Liver (tissue), 8 donors: ENCODE measurements at regions not wholly inside any gene's neighbourhood (a gene's known extent, or its start where the extent isn't known, plus 50 kb on each side); places are given as distances from the start of the nearest gene placed in this dataset.
A peak's percentile ranks its signal among the peaks of the same experiment; 100 is the strongest.

Experiments
- DNase-seq: peaks from one replicate; pipeline ENCODE4 v3.0.0-alpha.2; 2017; ENCODE audit warnings: low spot score
- H3K27ac ChIP-seq, 2 donors: one replicate each; pipeline ENCODE4 v1.7.0; 2013; ENCODE audit warnings: inconsistent platforms in 2 of 2, low read length in 2 of 2, control low read depth in 1 of 2, low read depth in 1 of 2, mild to moderate bottlenecking in 1 of 2
- H3K27me3 ChIP-seq, 4 donors: one replicate each; pipeline versions ENCODE4 v1.6.1 to v1.7.0; 2013; ENCODE audit warnings: low read length in 3 of 4, inconsistent platforms in 1 of 4, mild to moderate bottlenecking in 1 of 4, moderate library complexity in 1 of 4; ENCODE audit not compliant: control insufficient read depth in 4 of 4, insufficient read depth in 4 of 4
- H3K36me3 ChIP-seq, 4 donors: one replicate each; pipeline versions ENCODE4 v1.6.1 to v1.7.0; 2013; ENCODE audit warnings: low read length in 3 of 4, mild to moderate bottlenecking in 3 of 4, low read depth in 1 of 4, moderate library complexity in 1 of 4; ENCODE audit not compliant: control insufficient read depth in 4 of 4, insufficient read depth in 3 of 4
- H3K4me1 ChIP-seq, 4 donors: one replicate each; pipeline versions ENCODE4 v1.6.1 to v1.7.0; 2013; ENCODE audit warnings: low read length in 3 of 4, mild to moderate bottlenecking in 3 of 4, moderate library complexity in 1 of 4; ENCODE audit not compliant: control insufficient read depth in 4 of 4, insufficient read depth in 4 of 4
- H3K4me3 ChIP-seq, 3 donors: one replicate each; pipeline versions ENCODE4 v1.6.1 to v1.7.0; 2013; ENCODE audit warnings: low read length in 3 of 3, control low read depth in 1 of 3, low read depth in 1 of 3, mild to moderate bottlenecking in 1 of 3
- H3K9ac ChIP-seq, 2 donors: one replicate each; pipeline ENCODE4 v1.7.0; 2013; ENCODE audit warnings: low read length in 2 of 2, mild to moderate bottlenecking in 2 of 2, moderate library complexity in 2 of 2, control low read depth in 1 of 2, low read depth in 1 of 2
- H3K9me3 ChIP-seq, 4 donors: one replicate each; pipeline versions ENCODE4 v1.6.1 to v1.7.0; 2013; ENCODE audit warnings: low read length in 3 of 4; ENCODE audit not compliant: control insufficient read depth in 4 of 4
- FOXA1 ChIP-seq: IDR thresholded peaks from 2 replicates; pipeline ENCODE4 v1.6.1; 2016; ENCODE audit warnings: antibody characterized with exemption
- FOXA2 ChIP-seq: IDR thresholded peaks from 2 replicates; pipeline ENCODE4 v1.6.1; 2016; ENCODE audit warnings: antibody characterized with exemption
- GABPA ChIP-seq, 2 donors: IDR thresholded peaks in 1 of 2; conservative IDR thresholded peaks in 1 of 2; 2 replicates each; pipeline ENCODE4 v1.6.1; 2016; ENCODE audit warnings: antibody characterized with exemption in 2 of 2, mild to moderate bottlenecking in 1 of 2, moderate library complexity in 1 of 2
- HNF4G ChIP-seq: IDR thresholded peaks from 2 replicates; pipeline ENCODE4 v1.6.1; 2016; ENCODE audit warnings: antibody characterized with exemption
- JUND ChIP-seq, 2 donors: IDR thresholded peaks; 2 replicates each; pipeline ENCODE4 v1.6.1; 2016; ENCODE audit warnings: antibody characterized with exemption in 2 of 2
- NR2F2 ChIP-seq: IDR thresholded peaks from 2 replicates; pipeline ENCODE4 v1.6.1; 2016; ENCODE audit warnings: antibody characterized with exemption
- RAD21 ChIP-seq, 2 donors: IDR thresholded peaks; 2 replicates each; pipeline ENCODE4 v1.6.1; 2016; ENCODE audit warnings: antibody characterized with exemption in 2 of 2, mild to moderate bottlenecking in 2 of 2
- SP1 ChIP-seq: IDR thresholded peaks from 2 replicates; pipeline ENCODE4 v1.6.1; 2018; ENCODE audit warnings: antibody characterized with exemption, mild to moderate bottlenecking
- TAF1 ChIP-seq: conservative IDR thresholded peaks from 2 replicates; pipeline ENCODE4 v1.6.1; 2016; ENCODE audit warnings: antibody characterized with exemption, mild to moderate bottlenecking
- YY1 ChIP-seq: IDR thresholded peaks from 2 replicates; pipeline ENCODE4 v1.6.1; 2016; ENCODE audit warnings: antibody characterized with exemption, mild to moderate bottlenecking
- WGBS: extraction: QIAGEN DNeasy Blood & Tissue Kit; methylation state at CpG from one replicate; pipeline ENCODE4 v1.1.7; 2013; 5-methylcytosine and 5-hydroxymethylcytosine counted together
- TF ChIP-seq, protein P1 (sequence below): fragments of 150-350 bp; IDR thresholded peaks from 2 replicates; pipeline ENCODE4 v1.5.1; 2017; ENCODE audit warnings: improper control_type of control experiment, low read depth, low read length; ENCODE audit not compliant: missing input control
- TF ChIP-seq, protein P2 (sequence below): IDR thresholded peaks from 2 replicates; pipeline ENCODE4 v1.6.1; 2016; ENCODE audit warnings: antibody characterized with exemption
- TF ChIP-seq, protein P3 (sequence below): IDR thresholded peaks from 2 replicates; pipeline ENCODE4 v1.6.1; 2016; ENCODE audit warnings: antibody characterized with exemption, mild to moderate bottlenecking
- donor health status: healthy.
- donor health status: healthy.
- donor health status: healthy.
- donor health status: healthy.
- donor health status: healthy.

DNA sequence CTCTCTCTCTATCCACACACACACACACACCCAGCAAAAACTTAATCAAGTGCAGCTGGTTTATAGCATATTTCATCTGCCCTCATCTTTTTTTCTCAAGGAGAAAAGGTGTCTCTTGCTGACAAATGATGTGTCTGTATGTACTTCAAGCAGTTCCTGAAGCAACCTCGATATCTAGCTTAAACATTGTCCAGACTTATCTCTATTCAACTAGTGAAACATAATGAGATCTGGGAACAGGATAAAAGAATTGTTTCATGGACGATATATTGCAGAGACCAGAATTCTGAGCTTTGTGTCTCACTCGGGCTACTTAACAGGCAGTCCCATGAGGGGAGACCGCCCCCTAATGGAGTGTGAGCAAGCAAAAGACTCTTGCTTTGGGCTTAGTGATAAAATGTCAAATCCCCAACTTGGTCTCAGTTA is 929.2 kb upstream of the SOX11 start:
- Histone ChIP-seq H3K4me1 (no peaks in the 10 kb centered on the region), H3K27me3 (no peaks in the 10 kb centered on the region), H3K4me3 (no peak overlapping the region), H3K36me3 (no peaks in the 10 kb centered on the region), H3K27ac (no peak overlapping the region), H3K9ac (no peak overlapping the region), H3K9me3 (no peaks in the 10 kb centered on the region)
- DNase-seq = peak; percentile 38
- WGBS = 9% methylated on average over 4 of the region's 4 CpGs
- TF ChIP-seq FOXA1 (no peak), GABPA (IDR thresholded peaks at IDR 0.05 in 1 of 2, conservative IDR thresholded peaks at IDR 0.05 in 1 of 2) (no peak), RAD21 (IDR thresholded peaks at IDR 0.05) (peak; percentile 66 to 71), JUND (IDR thresholded peaks at IDR 0.05) (no peak), YY1 (no peak)
- TF ChIP-seq, protein P1, sequence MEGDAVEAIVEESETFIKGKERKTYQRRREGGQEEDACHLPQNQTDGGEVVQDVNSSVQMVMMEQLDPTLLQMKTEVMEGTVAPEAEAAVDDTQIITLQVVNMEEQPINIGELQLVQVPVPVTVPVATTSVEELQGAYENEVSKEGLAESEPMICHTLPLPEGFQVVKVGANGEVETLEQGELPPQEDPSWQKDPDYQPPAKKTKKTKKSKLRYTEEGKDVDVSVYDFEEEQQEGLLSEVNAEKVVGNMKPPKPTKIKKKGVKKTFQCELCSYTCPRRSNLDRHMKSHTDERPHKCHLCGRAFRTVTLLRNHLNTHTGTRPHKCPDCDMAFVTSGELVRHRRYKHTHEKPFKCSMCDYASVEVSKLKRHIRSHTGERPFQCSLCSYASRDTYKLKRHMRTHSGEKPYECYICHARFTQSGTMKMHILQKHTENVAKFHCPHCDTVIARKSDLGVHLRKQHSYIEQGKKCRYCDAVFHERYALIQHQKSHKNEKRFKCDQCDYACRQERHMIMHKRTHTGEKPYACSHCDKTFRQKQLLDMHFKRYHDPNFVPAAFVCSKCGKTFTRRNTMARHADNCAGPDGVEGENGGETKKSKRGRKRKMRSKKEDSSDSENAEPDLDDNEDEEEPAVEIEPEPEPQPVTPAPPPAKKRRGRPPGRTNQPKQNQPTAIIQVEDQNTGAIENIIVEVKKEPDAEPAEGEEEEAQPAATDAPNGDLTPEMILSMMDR = no peak

DNA sequence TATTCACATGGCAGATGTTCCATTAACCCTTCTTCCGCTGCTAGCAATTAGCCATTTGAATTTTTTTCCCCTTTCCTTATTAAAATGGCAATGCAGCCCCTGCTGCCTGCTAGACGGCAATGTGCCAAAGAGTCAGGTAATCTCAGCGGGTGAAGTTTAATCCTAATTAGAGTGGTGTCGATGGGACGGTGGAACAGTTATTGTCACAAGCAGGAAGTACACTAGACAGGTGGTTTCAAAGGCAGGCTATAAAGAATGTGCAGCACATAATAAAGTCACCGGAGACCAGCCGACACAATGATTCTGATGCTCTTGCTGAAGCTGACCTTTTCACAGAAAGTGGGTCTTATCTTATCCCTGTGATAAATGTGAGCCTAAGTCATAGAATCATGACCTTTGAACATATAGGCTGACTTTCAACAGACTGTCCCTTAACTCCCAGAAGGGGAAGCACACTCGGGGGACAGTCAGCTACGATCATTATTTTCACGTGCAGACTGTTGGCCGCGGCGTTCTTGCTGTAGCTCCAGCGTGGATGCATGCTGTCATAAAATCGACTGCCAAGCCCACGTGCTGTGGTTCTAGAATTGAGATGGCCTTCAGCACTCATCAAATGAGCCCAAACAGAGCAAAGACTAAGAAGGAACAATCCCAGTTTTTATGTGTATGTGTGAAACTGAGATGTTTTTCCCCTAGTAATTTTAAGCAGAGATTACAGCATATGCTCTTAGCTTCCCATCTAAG is 926.2 kb upstream of the SOX11 start:
- Histone ChIP-seq H3K27me3 (no peaks in the 10 kb centered on the region), H3K36me3 (no peaks in the 10 kb centered on the region), H3K9ac (no peak overlapping the region), H3K27ac (no peak overlapping the region), H3K9me3 (no peaks in the 10 kb centered on the region), H3K4me3 (no peak overlapping the region), H3K4me1 (no peaks in the 10 kb centered on the region)
- TF ChIP-seq, protein P2, sequence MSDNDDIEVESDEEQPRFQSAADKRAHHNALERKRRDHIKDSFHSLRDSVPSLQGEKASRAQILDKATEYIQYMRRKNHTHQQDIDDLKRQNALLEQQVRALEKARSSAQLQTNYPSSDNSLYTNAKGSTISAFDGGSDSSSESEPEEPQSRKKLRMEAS = no peak
- 78% methylated on average over 16 of the region's 16 CpGs for WGBS
- DNase-seq = no peak

DNA sequence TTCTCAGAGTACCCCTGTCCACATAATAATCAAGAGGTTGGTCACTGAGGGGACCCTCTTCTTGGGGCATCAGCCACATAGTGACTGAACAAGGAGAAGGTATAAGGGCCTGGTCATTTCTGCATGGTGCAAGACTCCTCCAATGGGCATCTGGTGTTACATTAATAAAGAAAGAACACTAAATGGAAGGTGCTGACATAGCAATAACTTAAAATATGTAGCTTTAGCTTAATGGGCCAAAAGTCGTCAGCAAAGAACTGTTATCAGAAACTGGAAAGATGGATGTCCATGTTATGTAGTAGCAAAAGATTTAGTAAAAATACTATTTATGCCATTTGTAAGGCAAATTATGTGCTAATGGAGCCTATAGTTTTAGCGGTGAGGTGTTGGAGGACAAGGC is 916.5 kb upstream of the SOX11 start:
- TF ChIP-seq, protein P2 = no peak
- no peak for TF ChIP-seq TAF1
- no peak for TF ChIP-seq NR2F2
- H3K9ac ChIP-seq = no peak overlapping the region
- H3K9me3 ChIP-seq = no peaks in the 10 kb centered on the region
- 84% methylated on average over 2 of the region's 2 CpGs for WGBS
- H3K36me3 ChIP-seq = no peaks in the 10 kb centered on the region
- H3K4me1 ChIP-seq = no peaks in the 10 kb centered on the region
- no peak overlapping the region for H3K27ac ChIP-seq
- H3K4me3 ChIP-seq = no peak overlapping the region
- DNase-seq = no peak
- no peaks in the 10 kb centered on the region for H3K27me3 ChIP-seq

DNA sequence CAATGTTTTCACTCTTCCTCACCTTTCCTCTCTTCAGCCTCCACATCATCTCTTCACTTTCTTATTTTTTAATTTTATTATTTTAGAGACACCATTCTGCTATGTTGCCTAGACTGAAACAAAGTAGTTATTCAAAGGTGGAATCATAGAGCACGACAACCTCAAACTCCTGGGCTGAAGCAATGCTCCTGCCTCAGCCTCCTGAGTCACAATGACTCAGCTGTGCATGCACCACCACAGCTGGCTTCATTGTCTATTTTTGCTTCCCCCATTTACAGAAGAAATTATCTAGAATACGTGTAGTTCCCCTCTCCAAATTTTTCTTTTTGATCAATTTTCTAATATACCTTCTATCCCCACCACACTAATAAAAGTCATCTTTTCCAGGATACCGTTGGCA is 911.5 kb upstream of the SOX11 start:
- H3K27me3 ChIP-seq = no peaks in the 10 kb centered on the region
- no peak overlapping the region for H3K4me3 ChIP-seq
- peaks cover 0 to 8% (median 6%) of the 10 kb centered on the region in 4 donors for H3K9me3 ChIP-seq
- DNase-seq = no peak
- 65% methylated on average over 3 of the region's 3 CpGs for WGBS
- no peaks in the 10 kb centered on the region for H3K4me1 ChIP-seq
- H3K27ac ChIP-seq = no peak overlapping the region
- H3K9ac ChIP-seq = no peak overlapping the region
- no peaks in the 10 kb centered on the region for H3K36me3 ChIP-seq
- TF ChIP-seq, protein P3, sequence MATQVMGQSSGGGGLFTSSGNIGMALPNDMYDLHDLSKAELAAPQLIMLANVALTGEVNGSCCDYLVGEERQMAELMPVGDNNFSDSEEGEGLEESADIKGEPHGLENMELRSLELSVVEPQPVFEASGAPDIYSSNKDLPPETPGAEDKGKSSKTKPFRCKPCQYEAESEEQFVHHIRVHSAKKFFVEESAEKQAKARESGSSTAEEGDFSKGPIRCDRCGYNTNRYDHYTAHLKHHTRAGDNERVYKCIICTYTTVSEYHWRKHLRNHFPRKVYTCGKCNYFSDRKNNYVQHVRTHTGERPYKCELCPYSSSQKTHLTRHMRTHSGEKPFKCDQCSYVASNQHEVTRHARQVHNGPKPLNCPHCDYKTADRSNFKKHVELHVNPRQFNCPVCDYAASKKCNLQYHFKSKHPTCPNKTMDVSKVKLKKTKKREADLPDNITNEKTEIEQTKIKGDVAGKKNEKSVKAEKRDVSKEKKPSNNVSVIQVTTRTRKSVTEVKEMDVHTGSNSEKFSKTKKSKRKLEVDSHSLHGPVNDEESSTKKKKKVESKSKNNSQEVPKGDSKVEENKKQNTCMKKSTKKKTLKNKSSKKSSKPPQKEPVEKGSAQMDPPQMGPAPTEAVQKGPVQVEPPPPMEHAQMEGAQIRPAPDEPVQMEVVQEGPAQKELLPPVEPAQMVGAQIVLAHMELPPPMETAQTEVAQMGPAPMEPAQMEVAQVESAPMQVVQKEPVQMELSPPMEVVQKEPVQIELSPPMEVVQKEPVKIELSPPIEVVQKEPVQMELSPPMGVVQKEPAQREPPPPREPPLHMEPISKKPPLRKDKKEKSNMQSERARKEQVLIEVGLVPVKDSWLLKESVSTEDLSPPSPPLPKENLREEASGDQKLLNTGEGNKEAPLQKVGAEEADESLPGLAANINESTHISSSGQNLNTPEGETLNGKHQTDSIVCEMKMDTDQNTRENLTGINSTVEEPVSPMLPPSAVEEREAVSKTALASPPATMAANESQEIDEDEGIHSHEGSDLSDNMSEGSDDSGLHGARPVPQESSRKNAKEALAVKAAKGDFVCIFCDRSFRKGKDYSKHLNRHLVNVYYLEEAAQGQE = no peak
- TF ChIP-seq TAF1 (no peak), GABPA (IDR thresholded peaks at IDR 0.05 in 1 of 2, conservative IDR thresholded peaks at IDR 0.05 in 1 of 2) (no peak), RAD21 (IDR thresholded peaks at IDR 0.05) (no peak), HNF4G (no peak), JUND (IDR thresholded peaks at IDR 0.05) (no peak), SP1 (no peak), FOXA2 (no peak), NR2F2 (no peak), FOXA1 (no peak), YY1 (no peak)
- TF ChIP-seq, protein P1 = no peak
- TF ChIP-seq, protein P2 = no peak
